ENCODE measurements at regions not wholly inside any gene's neighbourhood (a gene's known extent, or its start where the extent isn't known, plus 50 kb on each side); places are given as distances from the start of the nearest gene placed in this dataset.
"Not testable (repeated sequence)": the region's sequence is repeated elsewhere in the genome, so short reads cannot be mapped to it uniquely, and the experiment has no call there.

- not testable (repeated sequence) for DNase-seq
Observed at GRCh38 chr4:28116526-28117083, 1256.0 kb downstream of the STIM2 start.

GRCh38 chr4:28117084-28117682, 1256.5 kb downstream of the STIM2 start:
- DNase-seq, result no peak

- DNase-seq, result no peak
Observed at GRCh38 chr4:28146191-28146590, 1285.5 kb downstream of the STIM2 start.

GRCh38 chr4:28148221-28148620, 1287.6 kb downstream of the STIM2 start:
- DNase-seq, result no peak

- DNase-seq, result no peak
Observed at GRCh38 chr4:28149762-28150161, 1289.1 kb downstream of the STIM2 start.

GRCh38 chr4:28151314-28151713, 1290.7 kb downstream of the STIM2 start:
- no peak for DNase-seq

GRCh38 chr4:28167411-28167810, 1306.8 kb downstream of the STIM2 start:
- no peak for DNase-seq

- no peak for DNase-seq
Observed at GRCh38 chr4:28176942-28177341, 1316.3 kb downstream of the STIM2 start.

- no peak for DNase-seq
Observed at GRCh38 chr4:28177641-28178040, 1317.0 kb downstream of the STIM2 start.

- no peak for DNase-seq
Observed at GRCh38 chr4:28179126-28179525, 1318.5 kb downstream of the STIM2 start.

GRCh38 chr4:28209371-28209924, 1348.8 kb downstream of the STIM2 start:
- DNase-seq, result no peak

- DNase-seq, result no peak
Observed at GRCh38 chr4:28211676-28212470, 1351.2 kb downstream of the STIM2 start.

GRCh38 chr4:28221536-28221935, 1360.9 kb downstream of the STIM2 start:
- no peak for DNase-seq

- no peak for DNase-seq
Observed at GRCh38 chr4:28225050-28225449, 1364.4 kb downstream of the STIM2 start.

- no peak for DNase-seq
Observed at GRCh38 chr4:28225689-28226353, 1365.2 kb downstream of the STIM2 start.

- DNase-seq, result no peak
Observed at GRCh38 chr4:28226962-28227361, 1366.3 kb downstream of the STIM2 start.

- no peak for DNase-seq
Observed at GRCh38 chr4:28227764-28228163, 1367.1 kb downstream of the STIM2 start.

GRCh38 chr4:28228561-28229491, 1368.2 kb downstream of the STIM2 start:
- no peak for DNase-seq

- no peak for DNase-seq
Observed at GRCh38 chr4:28232376-28232775, 1371.7 kb downstream of the STIM2 start.

- no peak for DNase-seq
Observed at GRCh38 chr4:28232951-28233350, 1372.3 kb downstream of the STIM2 start.

- DNase-seq, result no peak
Observed at GRCh38 chr4:28233724-28234123, 1373.1 kb downstream of the STIM2 start.

- no peak for DNase-seq
Observed at GRCh38 chr4:28238876-28239275, 1378.2 kb downstream of the STIM2 start.
